ENCODE measurements at regions not wholly inside any gene's neighbourhood (a gene's known extent, or its start where the extent isn't known, plus 50 kb on each side); places are given as distances from the start of the nearest gene placed in this dataset.
A peak's percentile ranks its signal among the peaks of the same experiment; 100 is the strongest.
"Not testable (repeated sequence)": the region's sequence is repeated elsewhere in the genome, so short reads cannot be mapped to it uniquely, and the experiment has no call there.

- no peak for DNase-seq
Observed at GRCh38 chr2:195534971-195535370, 122.1 kb upstream of the SLC39A10 start.

GRCh38 chr2:195533771-195534642, 123.0 kb upstream of the SLC39A10 start:
- DNase-seq: peak; percentile 50

- DNase-seq: no peak
Observed at GRCh38 chr2:195532628-195533271, 124.3 kb upstream of the SLC39A10 start.

GRCh38 chr2:195532255-195532627, 124.8 kb upstream of the SLC39A10 start:
- DNase-seq: no peak

- DNase-seq: no peak
Observed at GRCh38 chr2:195531754-195532153, 125.3 kb upstream of the SLC39A10 start.

GRCh38 chr2:195523242-195523641, 133.8 kb upstream of the SLC39A10 start:
- DNase-seq: not testable (repeated sequence)

GRCh38 chr2:195521589-195521988, 135.4 kb upstream of the SLC39A10 start:
- no peak for DNase-seq

GRCh38 chr2:195520671-195521155, 136.3 kb upstream of the SLC39A10 start:
- DNase-seq: no peak

- no peak for DNase-seq
Observed at GRCh38 chr2:195515551-195515950, 141.5 kb upstream of the SLC39A10 start.

GRCh38 chr2:195514365-195514764, 142.7 kb upstream of the SLC39A10 start:
- DNase-seq: no peak

- DNase-seq: no peak
Observed at GRCh38 chr2:195513119-195513518, 143.9 kb upstream of the SLC39A10 start.

- no peak for DNase-seq
Observed at GRCh38 chr2:195509551-195509950, 147.5 kb upstream of the SLC39A10 start.

GRCh38 chr2:195508139-195508455, 148.9 kb upstream of the SLC39A10 start:
- no peak for DNase-seq

- no peak for DNase-seq
Observed at GRCh38 chr2:195507447-195508138, 149.4 kb upstream of the SLC39A10 start.

- no peak for DNase-seq
Observed at GRCh38 chr2:195505701-195506100, 151.3 kb upstream of the SLC39A10 start.

GRCh38 chr2:195503208-195503607, 153.8 kb upstream of the SLC39A10 start:
- DNase-seq: no peak

GRCh38 chr2:195501746-195502145, 155.3 kb upstream of the SLC39A10 start:
- DNase-seq: no peak

- DNase-seq: no peak
Observed at GRCh38 chr2:195500879-195501278, 156.1 kb upstream of the SLC39A10 start.

GRCh38 chr2:195498839-195499490, 158.1 kb upstream of the SLC39A10 start:
- no peak for DNase-seq

- peak; percentile 63 for DNase-seq
Observed at GRCh38 chr2:195498176-195498575, 158.8 kb upstream of the SLC39A10 start.

- no peak for DNase-seq
Observed at GRCh38 chr2:195496991-195497390, 160.0 kb upstream of the SLC39A10 start.

GRCh38 chr2:195495966-195496365, 161.1 kb upstream of the SLC39A10 start:
- DNase-seq: no peak

- no peak for DNase-seq
Observed at GRCh38 chr2:195495351-195495750, 161.7 kb upstream of the SLC39A10 start.
